ENCODE measurements at regions not wholly inside any gene's neighbourhood (a gene's known extent, or its start where the extent isn't known, plus 50 kb on each side); places are given as distances from the start of the nearest gene placed in this dataset.

- no peaks in the 10 kb centered on the region for H3K79me2 ChIP-seq (ENCODE audit: control insufficient read depth, insufficient read depth, low read length)
- no peaks in the 10 kb centered on the region for H3K9me1 ChIP-seq (replicated peaks; ENCODE audit: control insufficient read depth, extremely low read depth, insufficient read depth, low read length)
- peaks cover 52 to 55% of the 10 kb centered on the region in 2 experiments for H3K27me3 ChIP-seq (ENCODE audit: control insufficient read depth in 2 of 2, insufficient read depth in 2 of 2, low read length in 2 of 2)
- no TSS peak for BruUV-seq (replicated peaks)
- H3K4me3 ChIP-seq (replicated peaks in 1 of 3; ENCODE audit: insufficient read depth in 1 of 3, low read depth in 1 of 3, low read length in 3 of 3): no peak overlapping the region
- CTCF ChIA-PET: interaction anchor here (1.6 kb wide), 1 partner anchor 9 kb away, joined by 3 read pairs; no protein-coding TSS in a partner anchor
- H3K4me1 ChIP-seq (ENCODE audit: control insufficient read depth, extremely low read depth, insufficient read depth, low read length): peaks cover 2% of the 10 kb centered on the region
- no peaks in the 10 kb centered on the region for H3K9me3 ChIP-seq (replicated peaks; ENCODE audit: control insufficient read depth, insufficient read depth, low read length)
- H2AFZ ChIP-seq (ENCODE audit: low read depth, low read length): no peak overlapping the region
- H3K4me2 ChIP-seq (ENCODE audit: insufficient read depth, low read length): no peak overlapping the region
- POLR2A ChIA-PET: no interaction called here
- intact Hi-C loops (cut with micrococcal nuclease): no loop called here
- no peak overlapping the region for H3K27ac ChIP-seq (ENCODE audit: insufficient read depth, low read depth, low read length)
- no peak overlapping the region for H3K9ac ChIP-seq (replicated peaks; ENCODE audit: extremely low read depth, insufficient read depth, low read length)
- dilution Hi-C loops (cut with MboI; ENCODE audit: extremely low pct_ligation_motif_present, low sequenced_read_pairs): no loop called here
- DNase-seq (ENCODE audit: low read depth, low spot score): no peak
- H4K20me1 ChIP-seq (replicated peaks; ENCODE audit: control insufficient read depth, extremely low read depth, insufficient read depth, low read length): no peaks in the 10 kb centered on the region
- no peak for FAIRE-seq
- H3K36me3 ChIP-seq (ENCODE audit: control insufficient read depth in 2 of 2, extremely low read depth in 1 of 2, insufficient read depth in 2 of 2, low read length in 2 of 2): no peaks in the 10 kb centered on the region
- TF ChIP-seq FOS (IDR thresholded peaks at IDR 0.05; ENCODE audit: borderline replicate concordance, insufficient read depth, low read length) (no peak), MYC (IDR thresholded peaks at IDR 0.05; ENCODE audit: low read depth, low read length) (no peak), CTCF (IDR thresholded peaks at IDR 0.05; ENCODE audit: extremely low read depth in 1 of 2, insufficient read depth in 1 of 2, low read depth in 1 of 2, low read length in 2 of 2) (no peak), POLR2AphosphoS5 (IDR thresholded peaks at IDR 0.05; ENCODE audit: insufficient read depth, low read depth, low read length) (no peak), MAX (IDR thresholded peaks at IDR 0.05; ENCODE audit: insufficient read depth, insufficient read length) (no peak), POLR2A (IDR thresholded peaks at IDR 0.05; ENCODE audit: low read depth, low read length) (no peak), EZH2 (IDR thresholded peaks at IDR 0.05; ENCODE audit: borderline replicate concordance, low read depth, low read length, severe bottlenecking) (no peak), GATA2 (IDR thresholded peaks at IDR 0.05; ENCODE audit: insufficient read depth, insufficient read length, low read depth, low read length) (no peak)
Observed at GRCh38 chr7:128163473-128163872, 77.6 kb upstream of the LEP start.
